Caco-2 (cell line): ENCODE measurements at regions not wholly inside any gene's neighbourhood (a gene's known extent, or its start where the extent isn't known, plus 50 kb on each side); places are given as distances from the start of the nearest gene placed in this dataset.

Experiments
- BruUV-seq: library from RNA; stranded (reverse); fragments of 400-500 nt; replicated peaks from 2 replicates; lab custom pipeline; 2021; lab: Mats Ljungman, UMichigan
- CTCF ChIA-PET: fragments of 300-600 bp; sonication (Branson Sonifier 250); formaldehyde crosslinking; loops from one replicate; lab custom pipeline; 2022; ENCODE audit warnings: antibody characterized with exemption; lab: Charles Lee
- POLR2A ChIA-PET: fragments of 300-600 bp; sonication (Branson Sonifier 250); formaldehyde crosslinking; loops from one replicate; lab custom pipeline; 2022; ENCODE audit warnings: antibody characterized with exemption; lab: Charles Lee
- DNase-seq, 2 experiments: peaks; one replicate each; pipeline versions ENCODE4 v3.0.0 to v3.0.0-alpha.2; 2020 to 2022
- H3K27me3 ChIP-seq: replicated peaks from 2 replicates; pipeline ENCODE4 v1.6.0; 2011; ENCODE audit warnings: low read length; ENCODE audit not compliant: control insufficient read depth, insufficient read depth
- H3K36me3 ChIP-seq: 2 replicates; pipeline ENCODE4 v1.5.1; 2011; ENCODE audit warnings: low read length; ENCODE audit not compliant: control insufficient read depth, insufficient read depth
- H3K4me1 ChIP-seq: fragments of 250-450 bp; sonication (Bioruptor Pico); 2 replicates; pipeline ENCODE4 v1.5.1; 2020; ENCODE audit warnings: mild to moderate bottlenecking
- H3K4me3 ChIP-seq: 2 replicates; pipeline ENCODE4 v1.5.1; 2011; ENCODE audit warnings: low read depth, mild to moderate bottlenecking, control low read depth, low read length
- H3K9me3 ChIP-seq: fragments of 250-450 bp; sonication (Bioruptor Pico); 2 replicates; pipeline ENCODE4 v1.5.1; 2020; ENCODE audit warnings: mild to moderate bottlenecking, moderate library complexity
- H3K27ac Mint-ChIP-seq: one replicate; pipeline ENCODE4 v1.8.0; 2022; ENCODE audit warnings: mixed read lengths; ENCODE audit not compliant: unreplicated experiment
- H3K27me3 Mint-ChIP-seq: one replicate; pipeline ENCODE4 v1.8.0; 2022; ENCODE audit warnings: mixed read lengths; ENCODE audit not compliant: insufficient read depth, unreplicated experiment
- H3K36me3 Mint-ChIP-seq: one replicate; pipeline ENCODE4 v1.8.0; 2022; ENCODE audit warnings: mild to moderate bottlenecking, mixed read lengths; ENCODE audit not compliant: insufficient read depth, unreplicated experiment
- H3K4me1 Mint-ChIP-seq: one replicate; pipeline ENCODE4 v1.8.0; 2022; ENCODE audit warnings: low read depth, mixed read lengths; ENCODE audit not compliant: unreplicated experiment
- H3K4me3 Mint-ChIP-seq: one replicate; pipeline ENCODE4 v1.8.0; 2022; ENCODE audit warnings: mild to moderate bottlenecking, moderate library complexity, mixed read lengths; ENCODE audit not compliant: unreplicated experiment
- H3K9me3 Mint-ChIP-seq: one replicate; pipeline ENCODE4 v1.8.0; 2022; ENCODE audit warnings: mixed read lengths; ENCODE audit not compliant: unreplicated experiment
- CTCF ChIP-seq, 2 experiments: fragments of 200-600 bp in 1 of 2; IDR thresholded peaks; 1 replicate in 1 of 2; 2 replicates in 1 of 2; pipeline versions ENCODE4 v1.5.1 to v1.8.0; 2011 to 2022; ENCODE audit warnings: antibody characterized with exemption in 1 of 2, control low read depth in 1 of 2, inconsistent platforms in 1 of 2, low read depth in 1 of 2, low read length in 1 of 2, mild to moderate bottlenecking in 1 of 2, moderate library complexity in 1 of 2; ENCODE audit not compliant: insufficient read depth in 1 of 2, severe bottlenecking in 1 of 2, unreplicated experiment in 1 of 2
- intact Hi-C: fragments of 100-400 bp; cut with micrococcal nuclease; formaldehyde crosslinking; loops from one replicate; pipeline ENCODE4 v1.10.0; 2022; ENCODE audit not compliant: unreplicated experiment

GRCh38 chr13:81995316-81995715 is 1654.4 kb upstream of the SPRY2 start:
- POLR2A ChIA-PET = no interaction called here
- BruUV-seq = no TSS peak
- TF ChIP-seq CTCF (IDR thresholded peaks at IDR 0.05; ENCODE audit: insufficient read depth in 1 of 2, low read depth in 1 of 2, low read length in 1 of 2, severe bottlenecking in 1 of 2, unreplicated experiment in 1 of 2) = no peak
- Mint-ChIP-seq H3K9me3 (no peaks in the 10 kb centered on the region), H3K36me3 (no peaks in the 10 kb centered on the region), H3K27me3 (no peaks in the 10 kb centered on the region), H3K4me1 (no peaks in the 10 kb centered on the region), H3K4me3 (no peak overlapping the region), H3K27ac (no peak overlapping the region)
- no peaks in the 10 kb centered on the region for H3K27me3 ChIP-seq
- CTCF ChIA-PET = no interaction called here
- no peaks in the 10 kb centered on the region for H3K36me3 ChIP-seq
- H3K4me1 ChIP-seq = no peaks in the 10 kb centered on the region
- DNase-seq = no peak
- no peaks in the 10 kb centered on the region for H3K9me3 ChIP-seq
- no peak overlapping the region for H3K4me3 ChIP-seq
- intact Hi-C loops = no loop called here

GRCh38 chr13:81990652-81991051 is 1649.7 kb upstream of the SPRY2 start:
- CTCF ChIA-PET = no interaction called here
- TF ChIP-seq CTCF (IDR thresholded peaks at IDR 0.05; ENCODE audit: insufficient read depth in 1 of 2, low read depth in 1 of 2, low read length in 1 of 2, severe bottlenecking in 1 of 2, unreplicated experiment in 1 of 2) = no peak
- H3K9me3 Mint-ChIP-seq = no peaks in the 10 kb centered on the region
- H3K36me3 Mint-ChIP-seq = no peaks in the 10 kb centered on the region
- H3K4me3 Mint-ChIP-seq = no peak overlapping the region
- BruUV-seq = no TSS peak
- no peaks in the 10 kb centered on the region for H3K27me3 ChIP-seq
- H3K4me1 ChIP-seq = no peaks in the 10 kb centered on the region
- POLR2A ChIA-PET = no interaction called here
- no peaks in the 10 kb centered on the region for H3K36me3 ChIP-seq
- intact Hi-C loops = no loop called here
- no peak overlapping the region for H3K27ac Mint-ChIP-seq
- DNase-seq = no peak
- H3K9me3 ChIP-seq = no peaks in the 10 kb centered on the region
- H3K4me3 ChIP-seq = no peak overlapping the region
- no peaks in the 10 kb centered on the region for H3K27me3 Mint-ChIP-seq
- H3K4me1 Mint-ChIP-seq = no peaks in the 10 kb centered on the region

- no TSS peak for BruUV-seq
- no peaks in the 10 kb centered on the region for H3K9me3 ChIP-seq
- H3K27me3 ChIP-seq = no peaks in the 10 kb centered on the region
- H3K36me3 ChIP-seq = no peaks in the 10 kb centered on the region
- no peaks in the 10 kb centered on the region for H3K36me3 Mint-ChIP-seq
- no peak for DNase-seq
- no peak for TF ChIP-seq CTCF (IDR thresholded peaks at IDR 0.05; ENCODE audit: insufficient read depth in 1 of 2, low read depth in 1 of 2, low read length in 1 of 2, severe bottlenecking in 1 of 2, unreplicated experiment in 1 of 2)
- no peaks in the 10 kb centered on the region for H3K27me3 Mint-ChIP-seq
- POLR2A ChIA-PET = no interaction called here
- H3K4me3 ChIP-seq = no peak overlapping the region
- intact Hi-C loops = no loop called here
- H3K4me3 Mint-ChIP-seq = no peak overlapping the region
- H3K9me3 Mint-ChIP-seq = no peaks in the 10 kb centered on the region
- H3K4me1 Mint-ChIP-seq = no peaks in the 10 kb centered on the region
- H3K27ac Mint-ChIP-seq = no peak overlapping the region
- H3K4me1 ChIP-seq = no peaks in the 10 kb centered on the region
- CTCF ChIA-PET = no interaction called here
These were observed 1647.6 kb upstream of the SPRY2 start for GRCh38 chr13:81988567-81988966.
